ENCODE measurements at regions not wholly inside any gene's neighbourhood (a gene's known extent, or its start where the extent isn't known, plus 50 kb on each side); places are given as distances from the start of the nearest gene placed in this dataset.
"Not testable (repeated sequence)": the region's sequence is repeated elsewhere in the genome, so short reads cannot be mapped to it uniquely, and the experiment has no call there.

DNA sequence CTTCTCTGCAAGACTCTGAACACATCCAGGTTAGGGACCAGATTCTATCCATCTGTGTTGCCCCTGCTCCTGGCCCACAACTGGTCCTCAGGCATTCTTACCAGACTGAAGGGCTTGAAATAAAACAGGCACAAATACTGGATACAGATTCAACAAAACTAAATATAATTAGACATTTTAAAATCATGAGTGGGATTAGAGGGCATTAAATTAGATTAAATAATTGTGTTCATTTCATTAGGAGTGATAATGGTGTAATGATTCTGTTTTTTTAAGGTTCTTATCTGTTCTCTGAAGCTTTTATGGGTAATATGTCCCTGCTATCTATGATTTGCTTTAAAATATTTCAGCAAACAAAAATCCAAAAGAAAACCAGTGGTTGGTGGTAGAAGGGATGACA is 226.5 kb downstream of the IRS1 start:
- DNase-seq, result no peak

GRCh38 chr2:226564667-226565066 is 235.0 kb downstream of the IRS1 start:
- DNase-seq, result no peak

- no peak for DNase-seq
These were observed 237.7 kb downstream of the IRS1 start for GRCh38 chr2:226561962-226562361.

GRCh38 chr2:226560325-226560724 is 239.3 kb downstream of the IRS1 start:
- DNase-seq, result no peak

DNA sequence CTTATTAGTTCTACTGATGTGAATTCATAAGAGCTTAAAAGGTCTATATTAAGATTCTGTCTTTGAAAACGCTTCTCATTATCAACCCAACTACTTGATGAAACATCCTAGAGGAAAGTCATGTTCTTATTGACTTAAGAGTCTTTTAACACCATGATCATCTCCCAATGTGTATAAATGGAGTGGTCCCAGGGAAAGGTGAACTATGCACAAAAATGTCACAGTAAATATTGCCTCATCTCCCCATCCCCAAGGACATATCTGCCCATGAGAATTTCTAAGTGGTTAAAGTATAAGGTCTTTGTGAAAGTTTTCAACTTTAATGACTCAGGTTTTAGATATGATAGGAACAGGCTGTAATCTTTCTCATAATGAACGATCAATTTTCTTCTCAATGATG is 240.1 kb downstream of the IRS1 start:
- DNase-seq, result no peak

DNA sequence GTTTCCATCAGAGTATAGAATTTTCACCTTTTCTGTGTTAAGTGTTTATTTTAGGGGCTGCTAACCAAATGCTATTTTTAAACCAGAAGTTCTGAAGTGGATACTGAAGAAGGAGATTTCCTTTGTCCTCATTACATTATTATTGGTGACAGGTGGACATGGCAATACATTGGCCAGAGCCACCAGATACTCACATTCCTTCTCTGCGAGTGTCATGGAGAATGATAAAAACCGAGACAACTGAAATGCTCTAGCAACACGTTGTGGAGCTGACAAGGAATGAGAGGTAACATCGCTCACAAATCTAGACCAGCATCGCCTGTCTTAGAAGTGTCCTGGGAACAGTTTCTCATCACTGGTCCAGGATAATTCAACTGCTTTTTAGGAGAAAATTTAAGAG is 241.2 kb downstream of the IRS1 start:
- DNase-seq, result no peak

GRCh38 chr2:226556050-226556449 is 243.6 kb downstream of the IRS1 start:
- DNase-seq, result no peak

DNA sequence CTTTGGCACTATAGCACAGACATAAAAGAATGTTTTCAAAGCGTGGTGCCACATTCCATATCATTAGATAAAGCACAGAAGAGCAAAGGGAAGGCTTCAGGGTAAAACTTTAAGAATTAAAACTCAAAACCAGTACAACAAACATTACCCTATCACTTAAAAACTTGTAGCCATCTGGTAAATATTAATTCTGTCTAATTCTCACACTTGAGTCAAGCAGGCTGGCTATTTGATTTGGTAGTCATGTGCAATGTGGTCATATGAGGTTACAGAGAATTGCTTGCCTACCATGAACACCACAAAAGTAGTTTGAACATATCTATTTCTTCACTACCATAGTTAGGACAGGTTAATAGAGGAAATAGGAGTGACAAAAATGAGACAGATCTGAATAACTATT is 244.9 kb downstream of the IRS1 start:
- no peak for DNase-seq

DNA sequence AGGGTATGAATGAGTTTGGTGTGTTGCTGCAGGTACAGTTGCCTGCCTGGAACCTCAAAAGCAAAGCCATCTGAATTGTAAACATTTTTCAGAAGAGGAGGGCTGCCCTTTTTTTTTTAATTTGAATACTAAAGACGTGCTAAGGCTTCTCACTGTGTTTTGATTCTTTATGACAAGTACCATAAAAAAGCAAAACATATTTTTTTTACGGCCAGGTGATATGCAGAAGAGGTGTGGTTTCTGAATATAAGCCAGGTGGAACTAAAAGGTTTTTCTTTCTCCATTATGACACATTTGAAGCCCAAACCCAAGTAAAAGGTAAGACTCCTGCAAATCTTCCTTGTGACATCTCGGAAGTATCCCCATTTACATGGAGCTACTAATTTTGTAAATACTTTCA is 246.3 kb downstream of the IRS1 start:
- no peak for DNase-seq

DNA sequence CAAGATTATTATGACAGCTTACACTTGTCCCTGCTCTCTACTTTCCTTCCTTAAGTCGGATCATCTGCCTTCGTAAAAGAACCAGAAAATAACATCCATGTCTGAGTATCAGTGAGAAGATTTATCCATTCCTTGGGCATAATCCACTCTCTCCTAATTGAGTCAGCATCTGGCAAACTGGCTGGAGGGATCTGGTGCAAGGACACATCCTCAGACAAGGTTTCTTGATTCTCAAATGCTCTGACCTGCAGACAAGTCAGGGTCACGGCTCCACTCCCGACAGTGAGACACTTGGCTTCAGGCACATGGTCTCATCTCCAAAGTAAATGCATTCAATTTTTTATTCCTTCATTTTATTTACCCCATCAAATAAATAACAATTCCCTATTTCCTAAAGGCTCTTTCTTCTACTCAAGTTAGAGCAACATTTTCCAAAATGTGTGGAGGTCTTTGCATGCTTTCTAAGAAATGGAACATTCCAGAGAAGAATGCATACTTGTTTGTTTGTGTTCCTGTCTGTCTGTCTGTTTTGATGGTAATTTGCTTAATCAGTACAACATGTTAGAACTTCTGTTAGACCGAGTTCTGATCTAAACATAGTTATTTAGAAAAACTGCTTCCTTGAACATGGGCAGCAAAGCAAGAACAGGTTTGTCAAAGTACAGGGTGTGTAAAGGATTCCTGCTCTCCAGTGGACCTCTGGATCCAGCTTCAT is 246.9 kb downstream of the IRS1 start:
- DNase-seq, result no peak

GRCh38 chr2:226551522-226552250 is 247.9 kb downstream of the IRS1 start:
- DNase-seq, result no peak

- no peak for DNase-seq
These were observed 248.8 kb downstream of the IRS1 start for GRCh38 chr2:226550801-226551200.

DNA sequence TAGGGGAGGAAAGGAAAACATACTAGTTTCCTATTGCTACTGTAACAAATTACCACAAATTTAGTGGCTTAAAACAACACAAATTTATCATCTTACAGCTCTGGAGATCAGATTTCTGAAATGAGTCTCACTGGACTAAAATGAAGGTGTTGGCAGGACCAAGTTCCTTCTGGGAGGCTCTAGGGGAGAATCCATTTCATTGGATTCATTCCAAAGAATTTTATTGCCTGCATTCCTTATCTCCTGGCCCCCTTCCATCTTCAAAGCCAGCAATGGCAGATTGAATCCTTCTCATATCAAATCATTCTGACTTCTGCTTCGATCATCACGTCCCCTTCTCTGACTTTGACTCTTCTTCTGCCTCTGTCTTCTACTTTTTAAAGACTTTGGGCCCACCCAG is 250.9 kb downstream of the IRS1 start:
- no peak for DNase-seq

DNA sequence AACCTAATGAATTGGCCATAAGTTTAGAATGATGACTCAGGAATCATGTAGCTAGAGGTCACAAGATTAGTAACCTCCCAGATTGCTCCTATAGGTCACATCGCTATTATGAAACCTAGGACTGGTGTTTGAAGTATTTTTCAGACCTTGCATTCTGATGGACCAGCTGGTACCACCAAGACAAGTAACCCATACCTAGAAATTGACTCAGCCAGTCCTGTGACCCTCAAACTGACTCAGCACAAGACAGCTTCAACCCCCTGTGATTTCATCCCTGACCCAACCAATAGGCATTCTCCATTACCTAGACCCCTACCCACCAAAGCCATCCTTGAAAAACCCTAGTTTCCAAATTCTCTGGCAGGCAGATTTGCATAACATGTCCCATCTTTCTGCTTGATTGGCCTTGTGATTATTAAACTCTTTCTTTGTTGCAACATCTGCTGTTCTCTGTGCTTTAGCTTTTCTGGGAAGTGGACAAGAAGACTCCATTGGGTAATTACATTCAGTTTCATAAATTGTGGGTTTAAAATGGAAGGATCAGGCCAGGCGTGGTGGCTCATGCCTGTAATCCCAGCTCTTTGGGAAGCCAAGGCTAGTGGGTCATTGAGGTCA is 254.9 kb downstream of the IRS1 start:
- DNase-seq, result no peak

- DNase-seq, result no peak
These were observed 259.2 kb downstream of the IRS1 start for GRCh38 chr2:226540204-226540994.

DNA sequence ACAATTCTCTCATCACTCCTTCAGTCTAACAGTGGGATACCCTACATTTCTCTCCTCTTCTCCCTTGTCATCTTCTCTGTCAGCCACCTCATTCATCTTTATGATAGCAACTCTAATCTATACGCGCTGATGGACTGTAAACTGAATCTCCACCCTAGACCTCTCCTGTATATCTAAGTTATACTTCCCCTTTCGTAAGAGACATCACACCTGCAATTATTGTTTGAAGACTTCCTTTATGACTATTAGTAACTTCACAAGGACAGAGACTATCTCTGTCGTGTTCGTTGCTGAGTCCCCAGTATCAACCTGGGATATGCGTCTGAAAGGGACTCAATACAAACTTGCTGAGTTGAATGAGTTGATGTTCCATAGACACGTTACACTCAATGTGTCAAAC is 263.2 kb downstream of the IRS1 start:
- DNase-seq, result no peak

- not testable (repeated sequence) for DNase-seq
These were observed 266.6 kb downstream of the IRS1 start for GRCh38 chr2:226532976-226533375.

GRCh38 chr2:226531061-226531810 is 268.4 kb downstream of the IRS1 start:
- no peak for DNase-seq

- no peak for DNase-seq
These were observed 270.1 kb downstream of the IRS1 start for GRCh38 chr2:226529556-226529955.

GRCh38 chr2:226526716-226527115 is 272.9 kb downstream of the IRS1 start:
- DNase-seq, result no peak

DNA sequence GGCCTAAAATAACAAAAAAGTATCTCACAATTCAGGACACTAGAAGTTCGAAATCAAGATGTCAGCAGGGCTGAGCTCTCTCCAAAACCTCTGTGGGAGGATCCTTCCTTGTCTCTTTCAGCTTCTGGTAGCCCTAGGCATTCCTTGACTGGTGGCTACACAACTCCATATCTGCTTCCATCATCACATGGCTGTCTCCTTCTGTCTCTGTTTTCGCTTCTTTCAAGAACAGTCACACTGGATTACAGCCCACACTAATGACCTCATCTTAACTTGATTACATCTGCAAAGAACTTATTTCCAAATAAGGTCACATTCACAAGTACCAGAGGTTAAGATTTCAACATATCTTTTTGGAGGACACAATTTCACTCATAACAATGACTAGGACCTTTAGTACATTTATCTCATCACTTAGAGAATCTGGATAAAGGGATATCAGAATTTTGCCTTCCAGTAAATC is 275.2 kb downstream of the IRS1 start:
- no peak for DNase-seq

DNA sequence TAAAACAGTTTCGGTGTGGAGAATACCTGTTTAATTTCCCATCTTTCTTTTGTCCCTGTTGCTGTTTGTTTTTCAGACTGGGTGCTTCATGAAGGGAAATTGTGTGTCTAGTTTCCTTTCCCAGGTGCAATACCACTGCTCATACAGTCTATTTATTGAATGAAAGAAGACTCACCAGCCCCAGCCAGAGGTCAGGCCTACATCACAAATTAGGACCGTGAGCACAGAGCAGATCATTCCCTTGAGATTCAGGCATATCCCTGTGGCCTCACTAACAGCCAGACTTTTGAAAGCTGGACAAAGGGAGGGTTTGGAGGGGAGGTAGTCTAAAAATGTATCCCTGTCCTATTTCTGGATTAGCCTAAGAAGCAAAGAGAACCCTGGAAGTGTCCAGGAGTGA is 278.9 kb downstream of the IRS1 start:
- no peak for DNase-seq
